Gastroesophageal sphincter (tissue), 4 donors: ENCODE measurements at regions not wholly inside any gene's neighbourhood (a gene's known extent, or its start where the extent isn't known, plus 50 kb on each side); places are given as distances from the start of the nearest gene placed in this dataset.
"Not testable (repeated sequence)": the region's sequence is repeated elsewhere in the genome, so short reads cannot be mapped to it uniquely, and the experiment has no call there.

Experiments used
- ATAC-seq: fragments of 150-250 bp; one replicate; pipeline ENCODE4 v1.9.1; 2016; ENCODE audit warnings: mild to moderate bottlenecking, moderate library complexity
- H3K27ac ChIP-seq, 4 donors: fragments of 200-600 bp; sonication (generic) in 3 of 4; 1 replicate in 3 of 4; 2 replicates in 1 of 4; pipeline ENCODE4 v1.5.1; 2016 to 2019
- H3K27me3 ChIP-seq: fragments of 200-600 bp; sonication (generic); one replicate; pipeline ENCODE4 v1.5.1; 2019
- H3K36me3 ChIP-seq, 2 donors: fragments of 200-600 bp; sonication (generic); one replicate each; pipeline ENCODE4 v1.5.1; 2019; ENCODE audit warnings: control low read depth in 1 of 2
- H3K4me1 ChIP-seq, 3 donors: fragments of 200-600 bp; sonication (generic); 1 replicate in 2 of 3; 2 replicates in 1 of 3; pipeline ENCODE4 v1.5.1; 2016 to 2019; ENCODE audit warnings: control low read depth in 2 of 3
- H3K4me3 ChIP-seq, 2 donors: fragments of 200-600 bp; sonication (generic); one replicate each; pipeline ENCODE4 v1.5.1; 2019; ENCODE audit warnings: mild to moderate bottlenecking in 1 of 2, moderate library complexity in 1 of 2
- H3K9me3 ChIP-seq, 3 donors: fragments of 200-600 bp; sonication (generic); one replicate each; pipeline ENCODE4 v1.5.1; 2017 to 2019; ENCODE audit warnings: control low read depth in 2 of 3
- EP300 ChIP-seq: sonication (generic); formaldehyde crosslinking; IDR thresholded peaks from one replicate; pipeline ENCODE4 v1.6.1; 2017; ENCODE audit warnings: antibody characterized with exemption, mild to moderate bottlenecking
- POLR2A ChIP-seq, 2 donors: fragments of 450-650 bp; IDR thresholded peaks; one replicate each; pipeline ENCODE4 v1.6.1; 2017; ENCODE audit warnings: antibody characterized with exemption in 2 of 2, mild to moderate bottlenecking in 2 of 2, moderate library complexity in 1 of 2
- POLR2AphosphoS5 ChIP-seq: sonication (generic); formaldehyde crosslinking; IDR thresholded peaks from one replicate; pipeline ENCODE4 v1.6.1; 2017; ENCODE audit warnings: antibody characterized with exemption
- WGBS, 2 donors: methylation state at CpG; one replicate each; pipeline ENCODE4 v1.1.5; 2018; ENCODE audit warnings: low coverage in 1 of 2; 5-methylcytosine and 5-hydroxymethylcytosine counted together
- TF ChIP-seq, protein P1 (sequence below), 4 experiments: fragments of 200-600 bp in 2 of 4; fragments of 450-650 bp in 2 of 4; sonication (generic) in 1 of 4; IDR thresholded peaks; one replicate each; pipeline ENCODE4 v1.5.1; 2017 to 2019; ENCODE audit warnings: antibody characterized with exemption in 4 of 4, mild to moderate bottlenecking in 2 of 4, moderate library complexity in 2 of 4

GRCh38 chr6:51049983-51050877, 231.6 kb downstream of the TFAP2B start:
- Histone ChIP-seq H3K4me1 (no peaks in the 10 kb centered on the region), H3K27me3 (no peaks in the 10 kb centered on the region), H3K27ac (no peak overlapping the region), H3K4me3 (no peak overlapping the region), H3K9me3 (peaks cover 0 to 13% (median 0%) of the 10 kb centered on the region in 3 donors), H3K36me3 (no peaks in the 10 kb centered on the region)
- TF ChIP-seq EP300 (no peak), POLR2A (IDR thresholded peaks at IDR 0.05) (no peak), POLR2AphosphoS5 (no peak)
- TF ChIP-seq, protein P1, sequence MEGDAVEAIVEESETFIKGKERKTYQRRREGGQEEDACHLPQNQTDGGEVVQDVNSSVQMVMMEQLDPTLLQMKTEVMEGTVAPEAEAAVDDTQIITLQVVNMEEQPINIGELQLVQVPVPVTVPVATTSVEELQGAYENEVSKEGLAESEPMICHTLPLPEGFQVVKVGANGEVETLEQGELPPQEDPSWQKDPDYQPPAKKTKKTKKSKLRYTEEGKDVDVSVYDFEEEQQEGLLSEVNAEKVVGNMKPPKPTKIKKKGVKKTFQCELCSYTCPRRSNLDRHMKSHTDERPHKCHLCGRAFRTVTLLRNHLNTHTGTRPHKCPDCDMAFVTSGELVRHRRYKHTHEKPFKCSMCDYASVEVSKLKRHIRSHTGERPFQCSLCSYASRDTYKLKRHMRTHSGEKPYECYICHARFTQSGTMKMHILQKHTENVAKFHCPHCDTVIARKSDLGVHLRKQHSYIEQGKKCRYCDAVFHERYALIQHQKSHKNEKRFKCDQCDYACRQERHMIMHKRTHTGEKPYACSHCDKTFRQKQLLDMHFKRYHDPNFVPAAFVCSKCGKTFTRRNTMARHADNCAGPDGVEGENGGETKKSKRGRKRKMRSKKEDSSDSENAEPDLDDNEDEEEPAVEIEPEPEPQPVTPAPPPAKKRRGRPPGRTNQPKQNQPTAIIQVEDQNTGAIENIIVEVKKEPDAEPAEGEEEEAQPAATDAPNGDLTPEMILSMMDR (IDR thresholded peaks at IDR 0.05), result no peak
- 0 to 80% methylated on average over 1 to 2 of the region's 2 CpGs for WGBS, 2 donors
- ATAC-seq, result no peak

DNA sequence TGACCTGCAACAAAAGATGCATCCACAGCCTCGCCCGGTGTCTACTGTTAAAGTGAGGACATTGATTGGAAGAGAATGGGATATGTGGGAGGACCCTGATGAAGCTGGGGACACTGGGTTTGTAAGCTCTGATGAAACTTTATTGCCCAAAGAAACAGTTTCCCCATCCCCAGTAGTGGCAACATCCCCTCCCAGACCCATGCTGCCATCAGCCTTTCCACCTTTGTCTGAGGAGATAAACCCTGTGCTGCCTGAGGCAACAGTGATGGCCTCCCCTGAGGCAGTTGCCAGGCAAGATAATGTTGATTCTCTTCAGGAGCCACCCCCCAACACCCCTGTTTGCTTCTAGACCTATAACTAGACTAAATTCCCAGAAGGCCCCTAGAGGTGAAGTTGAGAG, 234.0 kb downstream of the TFAP2B start:
- ATAC-seq, H3K4me3 ChIP-seq, H3K4me1 ChIP-seq, H3K36me3 ChIP-seq, H3K27me3 ChIP-seq, H3K27ac ChIP-seq: not testable (repeated sequence)
- H3K9me3 ChIP-seq, result peaks cover 0 to 13% (median 0%) of the 10 kb centered on the region in 3 donors
- 87% methylated on average over 2 of the region's 2 CpGs; no CpG with 5 or more reads in 1 of the 2 donors for WGBS, 2 donors

GRCh38 chr6:51055316-51055715, 236.6 kb downstream of the TFAP2B start:
- H3K36me3 ChIP-seq, H3K27ac ChIP-seq, H3K4me1 ChIP-seq, H3K27me3 ChIP-seq, H3K4me3 ChIP-seq, ATAC-seq: not testable (repeated sequence)
- H3K9me3 ChIP-seq, result peaks cover 0 to 13% (median 0%) of the 10 kb centered on the region in 3 donors
- 67% methylated on average over 1 of the region's 2 CpGs; no CpG with 5 or more reads in 1 of the 2 donors for whole genome bisulfite sequencing, 2 donors

- H3K27ac ChIP-seq, result no peak overlapping the region
- TF ChIP-seq, protein P1 (IDR thresholded peaks at IDR 0.05), result no peak
- TF ChIP-seq EP300 (no peak), POLR2A (IDR thresholded peaks at IDR 0.05) (no peak), POLR2AphosphoS5 (no peak)
- WGBS, 2 donors, result 93 to 94% methylated on average over 4 of the region's 4 CpGs
- ATAC-seq, result no peak
- H3K4me1 ChIP-seq, result no peaks in the 10 kb centered on the region
- H3K9me3 ChIP-seq, result peaks cover 0 to 13% (median 0%) of the 10 kb centered on the region in 3 donors
- no peaks in the 10 kb centered on the region for H3K36me3 ChIP-seq
- H3K27me3 ChIP-seq, result no peaks in the 10 kb centered on the region
- no peak overlapping the region for H3K4me3 ChIP-seq
These were observed 238.6 kb downstream of the TFAP2B start for GRCh38 chr6:51057296-51057695.

DNA sequence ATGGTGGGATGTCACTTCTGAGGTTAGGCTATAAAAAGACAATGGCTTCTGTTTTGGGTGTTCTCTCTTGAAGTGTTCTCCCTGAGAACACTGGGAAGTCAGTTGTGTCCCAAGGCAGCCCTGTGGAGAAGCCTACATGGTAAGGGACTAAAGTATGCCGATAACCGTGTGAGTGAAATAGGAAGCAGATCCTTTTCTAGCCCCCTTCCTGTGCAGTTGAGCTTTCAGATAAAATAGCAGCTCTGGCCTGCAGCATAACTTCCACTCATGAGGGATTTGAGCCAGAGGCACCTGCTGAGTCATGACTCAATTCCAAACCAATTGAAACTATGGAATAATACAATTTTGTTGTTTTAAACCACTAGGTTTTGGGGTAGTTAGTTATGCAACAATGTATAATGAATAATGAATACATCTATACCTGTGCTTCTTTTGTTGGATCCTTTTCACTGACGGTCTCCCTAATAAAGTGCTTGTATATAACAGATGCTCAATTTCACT, 241.6 kb downstream of the TFAP2B start:
- Histone ChIP-seq H3K27ac (no peak overlapping the region), H3K36me3 (no peaks in the 10 kb centered on the region), H3K27me3 (no peaks in the 10 kb centered on the region), H3K4me3 (no peak overlapping the region), H3K4me1 (no peaks in the 10 kb centered on the region), H3K9me3 (no peaks in the 10 kb centered on the region)
- ATAC-seq, result no peak
- TF ChIP-seq POLR2AphosphoS5 (no peak), EP300 (no peak), POLR2A (IDR thresholded peaks at IDR 0.05) (no peak)
- TF ChIP-seq, protein P1 (IDR thresholded peaks at IDR 0.05), result no peak
- WGBS, 2 donors, result 71 to 85% methylated on average over 3 of the region's 3 CpGs

- Histone ChIP-seq H3K4me1 (no peaks in the 10 kb centered on the region), H3K36me3 (no peaks in the 10 kb centered on the region), H3K9me3 (no peaks in the 10 kb centered on the region), H3K4me3 (no peak overlapping the region), H3K27me3 (no peaks in the 10 kb centered on the region), H3K27ac (no peak overlapping the region)
- TF ChIP-seq POLR2A (IDR thresholded peaks at IDR 0.05) (no peak), POLR2AphosphoS5 (no peak), EP300 (no peak)
- TF ChIP-seq, protein P1 (IDR thresholded peaks at IDR 0.05), result no peak
- WGBS, 2 donors, result 48 to 63% methylated on average over 3 of the region's 3 CpGs
- ATAC-seq, result no peak
These were observed 243.6 kb downstream of the TFAP2B start for GRCh38 chr6:51062166-51062722.
